GM20000 (cell line): ENCODE measurements at regions not wholly inside any gene's neighbourhood (a gene's known extent, or its start where the extent isn't known, plus 50 kb on each side); places are given as distances from the start of the nearest gene placed in this dataset.

Experiments
- DNase-seq: peaks from one replicate; pipeline ENCODE4 v3.0.0; 2012; ENCODE audit warnings: low spot score
- TF ChIP-seq, protein P1 (sequence below): IDR thresholded peaks from 2 replicates; pipeline ENCODE4 v1.5.1; 2012; ENCODE audit warnings: mild to moderate bottlenecking, control low read depth; ENCODE audit errors: extremely low read depth, missing control alignments

DNA sequence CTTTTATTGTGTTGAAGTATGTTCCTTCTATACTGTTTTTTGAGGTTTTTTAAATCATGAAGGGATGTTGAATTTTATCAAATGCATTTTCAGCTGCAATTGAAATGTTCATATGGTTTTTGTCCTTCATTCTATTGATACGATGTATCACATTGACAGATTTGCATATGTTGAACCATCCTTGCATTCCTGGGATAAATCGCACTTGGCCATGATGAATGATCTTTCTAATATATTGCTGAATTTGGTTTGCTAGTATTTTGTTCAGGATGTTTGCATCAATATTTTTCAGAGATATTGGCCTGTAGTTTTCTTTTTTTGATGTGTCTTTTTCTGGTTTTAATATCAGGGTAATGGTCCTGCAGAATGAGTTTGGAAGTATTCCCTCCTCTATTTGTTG, 214.0 kb downstream of the LMO4 start:
- TF ChIP-seq, protein P1, sequence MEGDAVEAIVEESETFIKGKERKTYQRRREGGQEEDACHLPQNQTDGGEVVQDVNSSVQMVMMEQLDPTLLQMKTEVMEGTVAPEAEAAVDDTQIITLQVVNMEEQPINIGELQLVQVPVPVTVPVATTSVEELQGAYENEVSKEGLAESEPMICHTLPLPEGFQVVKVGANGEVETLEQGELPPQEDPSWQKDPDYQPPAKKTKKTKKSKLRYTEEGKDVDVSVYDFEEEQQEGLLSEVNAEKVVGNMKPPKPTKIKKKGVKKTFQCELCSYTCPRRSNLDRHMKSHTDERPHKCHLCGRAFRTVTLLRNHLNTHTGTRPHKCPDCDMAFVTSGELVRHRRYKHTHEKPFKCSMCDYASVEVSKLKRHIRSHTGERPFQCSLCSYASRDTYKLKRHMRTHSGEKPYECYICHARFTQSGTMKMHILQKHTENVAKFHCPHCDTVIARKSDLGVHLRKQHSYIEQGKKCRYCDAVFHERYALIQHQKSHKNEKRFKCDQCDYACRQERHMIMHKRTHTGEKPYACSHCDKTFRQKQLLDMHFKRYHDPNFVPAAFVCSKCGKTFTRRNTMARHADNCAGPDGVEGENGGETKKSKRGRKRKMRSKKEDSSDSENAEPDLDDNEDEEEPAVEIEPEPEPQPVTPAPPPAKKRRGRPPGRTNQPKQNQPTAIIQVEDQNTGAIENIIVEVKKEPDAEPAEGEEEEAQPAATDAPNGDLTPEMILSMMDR = no peak
- no peak for DNase-seq

DNA sequence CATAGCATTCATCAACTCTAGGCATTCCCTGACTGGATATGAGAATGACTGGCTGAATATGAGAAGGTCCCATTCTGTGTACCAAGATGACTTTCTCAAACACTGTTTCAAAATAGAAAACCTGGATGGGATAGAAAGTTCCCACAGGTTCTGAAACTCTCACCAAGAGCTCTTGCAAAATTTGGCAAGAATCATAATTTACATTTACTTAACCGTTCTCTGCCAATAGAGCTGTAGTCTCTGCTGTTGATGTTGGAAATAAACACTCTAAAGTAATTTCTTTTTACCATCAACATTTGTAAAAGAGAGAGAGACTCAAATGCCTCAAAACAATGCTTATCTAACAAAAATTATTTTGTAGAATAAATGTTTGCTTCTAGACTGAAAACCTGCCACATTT, 221.1 kb downstream of the LMO4 start:
- TF ChIP-seq, protein P1 = no peak

DNA sequence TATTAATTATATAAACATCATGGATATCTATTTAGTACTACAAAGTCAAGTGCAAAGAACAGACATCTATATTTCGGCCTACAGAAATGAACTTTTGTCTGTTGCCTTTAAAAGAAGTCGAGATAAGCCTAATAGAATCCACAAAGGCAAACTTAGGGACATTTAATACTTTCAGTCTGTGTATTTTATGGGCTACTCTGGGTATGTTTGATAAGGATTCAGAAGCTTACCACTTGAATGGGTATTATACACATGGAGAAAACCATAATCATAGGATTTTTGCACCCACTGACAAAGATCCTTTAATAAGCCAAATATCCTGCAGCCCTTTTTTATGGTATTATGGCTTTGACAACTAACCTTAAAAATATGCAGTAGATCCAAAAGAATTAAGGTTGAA, 224.8 kb downstream of the LMO4 start:
- TF ChIP-seq, protein P1 = no peak
- no peak for DNase-seq

More for the DNA sequence above, 221.1 kb downstream of the LMO4 start:
- DNase-seq = no peak

DNA sequence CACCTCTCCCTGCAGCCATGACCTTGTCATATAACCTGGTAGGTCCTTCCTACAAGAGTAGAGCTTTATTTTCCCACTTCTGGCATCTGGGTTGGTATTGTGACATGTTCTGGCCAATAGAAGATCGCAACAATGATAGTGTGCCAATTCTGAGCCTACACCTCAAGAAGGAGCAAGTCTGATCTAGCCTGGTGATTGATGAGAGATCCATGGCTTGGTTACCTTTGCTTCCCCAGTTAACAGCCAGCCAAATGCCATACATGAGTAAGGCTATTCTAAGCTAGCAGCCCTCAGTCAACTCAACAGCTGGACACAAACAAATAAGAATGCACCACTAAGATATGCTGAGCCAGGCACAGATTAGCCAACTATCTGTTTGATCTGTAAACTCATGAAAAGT, 226.7 kb downstream of the LMO4 start:
- TF ChIP-seq, protein P1 = no peak
- no peak for DNase-seq

DNA sequence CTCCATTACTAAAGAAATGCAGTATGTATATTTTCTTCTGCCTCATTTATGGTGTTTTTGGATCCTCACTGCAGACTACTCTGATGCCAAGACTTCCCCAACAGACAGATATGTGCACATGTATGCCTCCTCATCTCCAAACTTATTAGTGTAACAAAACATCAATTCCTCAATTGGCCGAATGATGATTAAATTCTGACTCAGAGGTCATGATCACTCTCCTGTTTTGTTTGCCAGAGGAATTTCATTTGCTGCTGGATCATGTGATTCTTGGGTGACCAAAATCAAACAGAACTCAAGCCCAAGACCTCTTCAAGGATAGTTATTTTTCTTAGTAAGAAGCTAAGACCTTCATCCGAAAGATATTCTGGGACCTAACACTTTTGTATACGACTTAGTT, 227.6 kb downstream of the LMO4 start:
- no peak for DNase-seq
- TF ChIP-seq, protein P1 = no peak

DNA sequence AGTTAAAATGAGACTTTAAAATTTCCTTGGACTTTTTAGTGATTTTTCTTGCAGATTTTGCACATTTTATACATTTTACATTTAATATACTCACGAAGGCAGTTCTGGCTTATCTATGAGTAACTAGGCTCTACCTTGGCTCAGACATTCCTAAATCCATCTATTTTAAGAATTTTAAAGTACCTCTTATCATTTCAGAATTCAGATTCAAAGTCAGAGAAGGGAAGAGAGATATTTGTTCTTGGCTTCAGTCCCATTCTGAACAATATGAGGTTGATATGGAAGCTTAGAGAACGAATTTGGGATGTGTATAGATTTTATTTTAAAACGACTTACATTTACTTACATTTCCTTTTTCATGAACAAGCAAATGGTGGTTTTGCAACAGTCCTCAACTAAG, 230.2 kb downstream of the LMO4 start:
- TF ChIP-seq, protein P1 = no peak
- DNase-seq = no peak

DNA sequence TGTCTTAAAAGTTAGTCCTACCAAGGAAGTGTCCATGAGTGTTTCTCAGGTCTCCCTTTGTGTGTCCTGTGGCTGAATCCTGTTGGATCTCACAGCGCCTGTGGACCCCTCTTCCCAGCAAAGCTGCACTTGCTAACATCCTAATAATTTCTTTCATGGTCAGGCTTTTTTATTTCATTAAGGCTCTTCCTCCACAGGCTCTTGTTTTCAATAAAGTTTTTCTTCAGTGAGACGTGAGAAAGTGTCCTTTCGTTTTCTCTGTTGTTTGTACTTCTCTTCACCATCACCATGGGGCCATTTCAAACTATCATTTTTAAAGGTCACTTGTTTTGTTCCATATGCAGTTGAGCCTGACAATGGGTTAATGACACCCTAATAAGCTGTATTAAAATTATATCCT, 231.5 kb downstream of the LMO4 start:
- no peak for DNase-seq
- TF ChIP-seq, protein P1 = no peak
